Pancreas (tissue), 10 donors: ENCODE measurements at regions not wholly inside any gene's neighbourhood (a gene's known extent, or its start where the extent isn't known, plus 50 kb on each side); places are given as distances from the start of the nearest gene placed in this dataset.

Experiments used
- ATAC-seq, 4 donors: fragments of 200-7000 bp; cut with Tn5 transposase; one replicate each; pipeline versions ENCODE4 v1.8.0 to v1.9.1; 2020; ENCODE audit warnings: mild to moderate bottlenecking in 4 of 4, moderate library complexity in 4 of 4
- DNase-seq, 6 donors: peaks; one replicate each; pipeline ENCODE4 v3.0.0-alpha.2; 2020
- FAIRE-seq: peaks from 2 replicates; lab custom pipeline; 2012; peaks lifted over from hg19 to GRCh38; lab: Jason Lieb, UNC
- H3K27ac ChIP-seq, 4 donors: fragments of 200-600 bp; sonication (generic); 1 replicate in 3 of 4; 2 replicates in 1 of 4; pipeline versions ENCODE4 v1.5.0 to v1.8.0; 2020
- H3K27me3 ChIP-seq, 4 donors: fragments of 200-600 bp; one replicate each; pipeline ENCODE4 v1.8.0; 2021
- H3K36me3 ChIP-seq, 3 donors: fragments of 200-600 bp; sonication (generic) in 1 of 3; one replicate each; pipeline versions ENCODE4 v1.5.0 to v1.8.0; 2020 to 2021
- H3K4me1 ChIP-seq, 3 donors: fragments of 200-600 bp; one replicate each; pipeline ENCODE4 v1.8.0; 2021
- H3K4me3 ChIP-seq, 4 donors: fragments of 200-600 bp; sonication (generic) in 2 of 4; one replicate each; pipeline versions ENCODE4 v1.5.0 to v1.8.0; 2020 to 2021
- H3K9me3 ChIP-seq, 4 donors: fragments of 200-600 bp; one replicate each; pipeline ENCODE4 v1.8.0; 2021
- WGBS, 2 donors: extraction: QIAGEN DNeasy Blood & Tissue Kit; methylation state at CpG; one replicate each; pipeline ENCODE4 v1.1.7; 2013; 5-methylcytosine and 5-hydroxymethylcytosine counted together
- intact Hi-C, 3 donors: fragments of 100-400 bp; cut with DNase I; formaldehyde crosslinking; loops; one replicate each; pipeline versions ENCODE4 v1.11.1 to v1.14.2; 2022
- TF ChIP-seq, protein P1 (sequence below), 4 donors: fragments of 200-600 bp; sonication (generic) in 3 of 4; IDR thresholded peaks; one replicate each; pipeline versions ENCODE4 v1.5.0 to v1.8.0; 2021; ENCODE audit warnings: antibody characterized with exemption in 4 of 4
- donor health status: healthy with polysubstance abuse.
- donor health status: DM: no; HTN: no; CAD: no; lungs with moderate emphysema.
- donor health status: DM: no; HTN: no; CAD: no.
- donor health status: control.
- donor health status: control.
- donor health status: Bipolar disorder and iron deficiency.
- donor health status: DM: yes; HTN: yes; CAD: no.
- donor health status: DM: no; HTN: no; CAD: no.
- donor health status: DM: no; HTN: no; CAD: no.
- donor health status: DM: yes; HTN: yes; CAD: no.

GRCh38 chr5:125298258-125298657, 551.8 kb upstream of the ZNF608 start:
- Histone ChIP-seq H3K4me3 (no peak overlapping the region), H3K36me3 (no peaks in the 10 kb centered on the region), H3K9me3 (no peaks in the 10 kb centered on the region), H3K4me1 (no peaks in the 10 kb centered on the region), H3K27ac (no peak overlapping the region), H3K27me3 (no peaks in the 10 kb centered on the region)
- TF ChIP-seq, protein P1, sequence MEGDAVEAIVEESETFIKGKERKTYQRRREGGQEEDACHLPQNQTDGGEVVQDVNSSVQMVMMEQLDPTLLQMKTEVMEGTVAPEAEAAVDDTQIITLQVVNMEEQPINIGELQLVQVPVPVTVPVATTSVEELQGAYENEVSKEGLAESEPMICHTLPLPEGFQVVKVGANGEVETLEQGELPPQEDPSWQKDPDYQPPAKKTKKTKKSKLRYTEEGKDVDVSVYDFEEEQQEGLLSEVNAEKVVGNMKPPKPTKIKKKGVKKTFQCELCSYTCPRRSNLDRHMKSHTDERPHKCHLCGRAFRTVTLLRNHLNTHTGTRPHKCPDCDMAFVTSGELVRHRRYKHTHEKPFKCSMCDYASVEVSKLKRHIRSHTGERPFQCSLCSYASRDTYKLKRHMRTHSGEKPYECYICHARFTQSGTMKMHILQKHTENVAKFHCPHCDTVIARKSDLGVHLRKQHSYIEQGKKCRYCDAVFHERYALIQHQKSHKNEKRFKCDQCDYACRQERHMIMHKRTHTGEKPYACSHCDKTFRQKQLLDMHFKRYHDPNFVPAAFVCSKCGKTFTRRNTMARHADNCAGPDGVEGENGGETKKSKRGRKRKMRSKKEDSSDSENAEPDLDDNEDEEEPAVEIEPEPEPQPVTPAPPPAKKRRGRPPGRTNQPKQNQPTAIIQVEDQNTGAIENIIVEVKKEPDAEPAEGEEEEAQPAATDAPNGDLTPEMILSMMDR (IDR thresholded peaks at IDR 0.05) = no peak
- intact Hi-C loops = no loop called here
- ATAC-seq (no peak), DNase-seq (no peak), FAIRE-seq (no peak)

DNA sequence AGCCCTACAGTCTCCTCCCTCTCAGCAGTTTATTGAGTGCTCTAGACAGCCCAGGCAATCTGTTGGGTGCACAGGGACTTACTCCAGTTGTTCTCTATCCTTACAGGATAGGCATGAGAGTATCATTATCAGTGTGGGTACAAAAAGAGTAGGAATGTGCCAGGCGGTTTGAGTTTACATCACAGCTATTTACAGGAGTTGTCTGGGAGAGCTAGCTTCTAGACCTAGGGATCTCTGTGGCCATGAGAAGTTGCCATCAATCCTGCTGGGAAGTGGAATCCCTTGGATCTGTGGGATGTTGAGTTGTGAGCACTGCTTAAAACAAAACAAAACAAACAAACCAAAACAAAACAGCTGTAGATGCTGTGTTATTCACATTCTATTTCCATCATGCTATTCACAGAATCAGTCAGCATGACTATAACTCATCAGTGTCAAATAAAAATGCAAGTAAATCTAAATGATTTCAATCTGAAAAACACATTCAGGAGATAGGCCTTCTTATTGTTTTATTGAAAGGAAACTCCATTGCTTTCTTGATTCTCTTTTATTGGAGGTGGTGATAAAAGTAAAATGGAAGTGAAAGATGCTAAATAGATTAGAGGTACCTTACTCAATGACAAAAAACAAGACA, 552.4 kb upstream of the ZNF608 start:
- no peaks in the 10 kb centered on the region for H3K27me3 ChIP-seq
- no peak overlapping the region for H3K27ac ChIP-seq
- no peak for ATAC-seq
- FAIRE-seq = no peak
- H3K9me3 ChIP-seq = no peaks in the 10 kb centered on the region
- H3K4me3 ChIP-seq = no peak overlapping the region
- no peaks in the 10 kb centered on the region for H3K4me1 ChIP-seq
- TF ChIP-seq, protein P1 (IDR thresholded peaks at IDR 0.05) = no peak
- intact Hi-C loops = no loop called here
- H3K36me3 ChIP-seq = no peaks in the 10 kb centered on the region
- no peak for DNase-seq
- 62 to 75% methylated on average over 1 of the region's 1 CpG for WGBS, 2 donors

GRCh38 chr5:125301711-125302110, 555.3 kb upstream of the ZNF608 start:
- WGBS, 2 donors = 63 to 71% methylated on average over 3 of the region's 3 CpGs
- intact Hi-C loops = no loop called here
- FAIRE-seq = no peak

DNA sequence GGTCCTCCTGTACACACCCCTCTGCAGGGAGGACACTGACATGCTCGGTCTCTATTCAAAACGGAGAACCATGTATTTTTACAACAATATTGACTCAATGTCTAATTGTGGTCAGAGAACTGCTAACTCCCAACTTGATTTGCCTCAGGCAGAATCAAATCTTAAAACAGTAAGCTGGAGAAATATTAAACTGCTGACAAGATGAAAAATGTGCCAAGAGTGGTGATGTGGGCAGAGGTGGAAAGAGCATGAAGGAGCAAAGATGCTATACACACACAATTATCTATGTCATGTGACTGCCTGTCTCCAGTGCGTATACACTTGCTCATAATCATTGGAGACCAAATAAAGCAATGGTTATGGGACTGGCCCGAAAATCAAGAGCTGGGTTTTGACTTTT, 556.1 kb upstream of the ZNF608 start:
- H3K27me3 ChIP-seq = no peaks in the 10 kb centered on the region
- H3K27ac ChIP-seq = no peak overlapping the region
- WGBS, 2 donors = 66 to 70% methylated on average over 4 of the region's 4 CpGs
- TF ChIP-seq, protein P1 (IDR thresholded peaks at IDR 0.05) = no peak
- FAIRE-seq (no peak), ATAC-seq (no peak), DNase-seq (no peak)
- H3K9me3 ChIP-seq = no peaks in the 10 kb centered on the region
- no peaks in the 10 kb centered on the region for H3K36me3 ChIP-seq
- H3K4me1 ChIP-seq = no peaks in the 10 kb centered on the region
- no peak overlapping the region for H3K4me3 ChIP-seq
- intact Hi-C loops = no loop called here

More at GRCh38 chr5:125301711-125302110, 555.3 kb upstream of the ZNF608 start:
- H3K9me3 ChIP-seq = no peaks in the 10 kb centered on the region
- no peak overlapping the region for H3K27ac ChIP-seq
- no peak for DNase-seq
- no peaks in the 10 kb centered on the region for H3K36me3 ChIP-seq
- H3K4me3 ChIP-seq = no peak overlapping the region
- H3K27me3 ChIP-seq = no peaks in the 10 kb centered on the region
- no peak for ATAC-seq
- TF ChIP-seq, protein P1 (IDR thresholded peaks at IDR 0.05) = no peak
- no peaks in the 10 kb centered on the region for H3K4me1 ChIP-seq

- TF ChIP-seq, protein P1 (IDR thresholded peaks at IDR 0.05) = no peak
- H3K4me3 ChIP-seq = no peak overlapping the region
- 95 to 99% methylated on average over 3 of the region's 3 CpGs for WGBS, 2 donors
- intact Hi-C loops = no loop called here
- no peak for FAIRE-seq
- no peak for ATAC-seq
- DNase-seq = no peak
- no peaks in the 10 kb centered on the region for H3K4me1 ChIP-seq
- no peaks in the 10 kb centered on the region for H3K9me3 ChIP-seq
- H3K27ac ChIP-seq = no peak overlapping the region
- H3K36me3 ChIP-seq = no peaks in the 10 kb centered on the region
- H3K27me3 ChIP-seq = no peaks in the 10 kb centered on the region
Measured at GRCh38 chr5:125306741-125307140, 560.3 kb upstream of the ZNF608 start.
